HL-60/S4 (cell line): ENCODE measurements at regions not wholly inside any gene's neighbourhood (a gene's known extent, or its start where the extent isn't known, plus 50 kb on each side); places are given as distances from the start of the nearest gene placed in this dataset.

Source experiments
- in situ Hi-C: fragments of 300-500 bp; cut with MboI; formaldehyde crosslinking; loops from 2 replicates; pipeline ENCODE4 v1.14.3; 2022; ENCODE audit warnings: low sequenced_read_pairs

- in situ Hi-C loops, result no loop called here
These were observed 382.6 kb upstream of the NR5A2 start for GRCh38 chr1:199644912-199645311.

- in situ Hi-C loops, result no loop called here
These were observed 380.7 kb upstream of the NR5A2 start for GRCh38 chr1:199646761-199647160.

- in situ Hi-C loops, result no loop called here
These were observed 370.1 kb upstream of the NR5A2 start for GRCh38 chr1:199657449-199657848.

GRCh38 chr1:199660071-199660470, 367.4 kb upstream of the NR5A2 start:
- in situ Hi-C loops, result no loop called here

GRCh38 chr1:199665371-199665770, 362.1 kb upstream of the NR5A2 start:
- in situ Hi-C loops, result no loop called here

- in situ Hi-C loops, result no loop called here
These were observed 360.4 kb upstream of the NR5A2 start for GRCh38 chr1:199667089-199667488.

- in situ Hi-C loops, result no loop called here
These were observed 357.6 kb upstream of the NR5A2 start for GRCh38 chr1:199669916-199670315.

GRCh38 chr1:199671684-199672083, 355.8 kb upstream of the NR5A2 start:
- in situ Hi-C loops, result no loop called here

GRCh38 chr1:199675937-199676336, 351.6 kb upstream of the NR5A2 start:
- in situ Hi-C loops, result loop anchor here (25.0 kb wide), 2 partner anchors 611 to 811 kb away; no protein-coding TSS in a partner anchor

- in situ Hi-C loops, result loop anchor here (25.0 kb wide), 2 partner anchors 609 to 809 kb away; no protein-coding TSS in a partner anchor
These were observed 348.7 kb upstream of the NR5A2 start for GRCh38 chr1:199678771-199679170.

GRCh38 chr1:199682081-199682480, 345.4 kb upstream of the NR5A2 start:
- in situ Hi-C loops, result loop anchor here (25.0 kb wide), 2 partner anchors 605 to 805 kb away; no protein-coding TSS in a partner anchor

- in situ Hi-C loops, result loop anchor here (25.0 kb wide), 2 partner anchors 603 to 803 kb away; no protein-coding TSS in a partner anchor
These were observed 342.7 kb upstream of the NR5A2 start for GRCh38 chr1:199684686-199685273.

- in situ Hi-C loops, result loop anchor here (25.0 kb wide), 2 partner anchors 602 to 802 kb away; no protein-coding TSS in a partner anchor
These were observed 342.1 kb upstream of the NR5A2 start for GRCh38 chr1:199685369-199685768.

- in situ Hi-C loops, result loop anchor here (25.0 kb wide), 2 partner anchors 600 to 800 kb away; no protein-coding TSS in a partner anchor
These were observed 340.2 kb upstream of the NR5A2 start for GRCh38 chr1:199687321-199687720.

- in situ Hi-C loops, result loop anchor here (25.0 kb wide), 2 partner anchors 599 to 799 kb away; no protein-coding TSS in a partner anchor
These were observed 339.3 kb upstream of the NR5A2 start for GRCh38 chr1:199688133-199688676.

GRCh38 chr1:199688774-199689173, 338.7 kb upstream of the NR5A2 start:
- in situ Hi-C loops, result loop anchor here (25.0 kb wide), 2 partner anchors 599 to 799 kb away; no protein-coding TSS in a partner anchor

- in situ Hi-C loops, result loop anchor here (25.0 kb wide), 2 partner anchors 597 to 797 kb away; no protein-coding TSS in a partner anchor
These were observed 337.0 kb upstream of the NR5A2 start for GRCh38 chr1:199690496-199690895.

- in situ Hi-C loops, result loop anchor here (25.0 kb wide), 2 partner anchors 596 to 796 kb away; no protein-coding TSS in a partner anchor
These were observed 336.0 kb upstream of the NR5A2 start for GRCh38 chr1:199691540-199691939.

- in situ Hi-C loops, result loop anchor here (25.0 kb wide), 2 partner anchors 594 to 794 kb away; no protein-coding TSS in a partner anchor
These were observed 333.8 kb upstream of the NR5A2 start for GRCh38 chr1:199693724-199694123.

GRCh38 chr1:199696225-199696624, 331.3 kb upstream of the NR5A2 start:
- in situ Hi-C loops, result loop anchor here (25.0 kb wide), 2 partner anchors 591 to 791 kb away; no protein-coding TSS in a partner anchor

- in situ Hi-C loops, result loop anchor here (25.0 kb wide), 2 partner anchors 589 to 789 kb away; no protein-coding TSS in a partner anchor
These were observed 329.3 kb upstream of the NR5A2 start for GRCh38 chr1:199698222-199698621.

GRCh38 chr1:199700551-199700950, 327.0 kb upstream of the NR5A2 start:
- in situ Hi-C loops, result no loop called here
